Left lung (tissue), 4 donors: ENCODE measurements at regions not wholly inside any gene's neighbourhood (a gene's known extent, or its start where the extent isn't known, plus 50 kb on each side); places are given as distances from the start of the nearest gene placed in this dataset.
A peak's percentile ranks its signal among the peaks of the same experiment; 100 is the strongest.

Source experiments
- ATAC-seq: fragments of 200-7000 bp; cut with Tn5 transposase; one replicate; pipeline ENCODE4 v1.9.1; 2020; ENCODE audit warnings: moderate library complexity
- DNase-seq, 4 donors: peaks; one replicate each; pipeline ENCODE4 v3.0.0-alpha.2; 2013 to 2020
- H3K27ac ChIP-seq, 2 donors: fragments of 200-600 bp; sonication (generic) in 1 of 2; one replicate each; pipeline versions ENCODE4 v1.5.0 to v1.8.0; 2020 to 2021
- H3K27me3 ChIP-seq, 2 donors: fragments of 200-600 bp; sonication (generic) in 1 of 2; one replicate each; pipeline versions ENCODE4 v1.5.0 to v1.8.0; 2020 to 2021
- H3K36me3 ChIP-seq, 2 donors: fragments of 200-600 bp; sonication (generic) in 1 of 2; one replicate each; pipeline versions ENCODE4 v1.5.0 to v1.8.0; 2020 to 2021
- H3K4me1 ChIP-seq, 2 donors: fragments of 200-600 bp; one replicate each; pipeline ENCODE4 v1.8.0; 2021
- H3K4me3 ChIP-seq, 2 donors: fragments of 200-600 bp; sonication (generic) in 1 of 2; one replicate each; pipeline versions ENCODE4 v1.5.0 to v1.8.0; 2020 to 2021; ENCODE audit warnings: mild to moderate bottlenecking in 1 of 2
- H3K9me3 ChIP-seq, 2 donors: fragments of 200-600 bp; sonication (generic) in 1 of 2; one replicate each; pipeline versions ENCODE4 v1.5.0 to v1.8.0; 2020 to 2021
- intact Hi-C, 2 donors: fragments of 100-400 bp; cut with DNase I; formaldehyde crosslinking; loops; one replicate each; pipeline versions ENCODE4 v1.11.2 to v1.14.2; 2022
- TF ChIP-seq, protein P1 (sequence below), 2 donors: fragments of 200-600 bp; sonication (generic) in 1 of 2; IDR thresholded peaks; one replicate each; pipeline versions ENCODE4 v1.5.0 to v1.8.0; 2021; ENCODE audit warnings: antibody characterized with exemption in 2 of 2
- donor health status: DM: no; HTN: yes; CAD: no.
- donor health status: DM: no; HTN: no; CAD: no.

DNA sequence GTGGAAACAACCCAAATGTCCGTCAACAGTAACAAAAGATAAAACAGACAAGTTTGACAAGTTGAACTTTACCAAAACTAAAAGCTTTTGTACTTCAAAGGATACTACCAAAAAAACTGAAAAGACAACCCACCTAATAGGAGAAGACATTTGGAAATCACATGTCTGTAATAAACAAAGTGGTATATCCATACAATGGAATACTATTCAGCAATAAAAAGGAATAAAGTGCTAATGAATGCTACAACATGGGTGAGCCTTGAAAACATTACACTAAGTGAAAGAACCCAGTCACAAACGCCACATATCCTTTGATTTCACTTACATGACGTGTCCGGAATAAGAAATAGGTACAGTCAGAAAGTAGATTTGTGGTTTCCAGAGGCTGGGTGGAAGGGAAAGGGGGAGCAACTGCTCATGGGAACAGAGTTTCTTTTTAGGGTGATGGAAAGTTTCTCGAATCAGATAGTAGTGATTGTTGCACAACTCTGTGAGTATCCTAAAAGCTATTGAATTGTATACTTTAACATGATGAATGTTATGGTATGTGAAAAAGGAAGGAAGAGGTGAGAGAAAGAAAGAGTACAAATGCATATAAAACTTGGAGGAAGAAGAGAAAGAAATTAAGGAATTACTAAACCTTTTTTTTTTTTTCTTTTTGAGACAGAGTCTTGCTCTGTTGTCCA is 72.7 kb upstream of the ABHD2 start:
- ATAC-seq (no peak), DNase-seq (no peak)
- Histone ChIP-seq H3K27me3 (peaks cover 0 to 30% of the 10 kb centered on the region in 2 donors), H3K27ac (no peak overlapping the region), H3K9me3 (no peaks in the 10 kb centered on the region), H3K36me3 (no peaks in the 10 kb centered on the region), H3K4me3 (no peak overlapping the region), H3K4me1 (peaks cover 0 to 13% of the 10 kb centered on the region in 2 donors)
- intact Hi-C loops, result loop anchor here in 1 of 2 donors (10.0 kb wide), 1 partner anchor 111 kb away; no protein-coding TSS in a partner anchor
- TF ChIP-seq, protein P1, sequence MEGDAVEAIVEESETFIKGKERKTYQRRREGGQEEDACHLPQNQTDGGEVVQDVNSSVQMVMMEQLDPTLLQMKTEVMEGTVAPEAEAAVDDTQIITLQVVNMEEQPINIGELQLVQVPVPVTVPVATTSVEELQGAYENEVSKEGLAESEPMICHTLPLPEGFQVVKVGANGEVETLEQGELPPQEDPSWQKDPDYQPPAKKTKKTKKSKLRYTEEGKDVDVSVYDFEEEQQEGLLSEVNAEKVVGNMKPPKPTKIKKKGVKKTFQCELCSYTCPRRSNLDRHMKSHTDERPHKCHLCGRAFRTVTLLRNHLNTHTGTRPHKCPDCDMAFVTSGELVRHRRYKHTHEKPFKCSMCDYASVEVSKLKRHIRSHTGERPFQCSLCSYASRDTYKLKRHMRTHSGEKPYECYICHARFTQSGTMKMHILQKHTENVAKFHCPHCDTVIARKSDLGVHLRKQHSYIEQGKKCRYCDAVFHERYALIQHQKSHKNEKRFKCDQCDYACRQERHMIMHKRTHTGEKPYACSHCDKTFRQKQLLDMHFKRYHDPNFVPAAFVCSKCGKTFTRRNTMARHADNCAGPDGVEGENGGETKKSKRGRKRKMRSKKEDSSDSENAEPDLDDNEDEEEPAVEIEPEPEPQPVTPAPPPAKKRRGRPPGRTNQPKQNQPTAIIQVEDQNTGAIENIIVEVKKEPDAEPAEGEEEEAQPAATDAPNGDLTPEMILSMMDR (IDR thresholded peaks at IDR 0.05), result no peak

DNA sequence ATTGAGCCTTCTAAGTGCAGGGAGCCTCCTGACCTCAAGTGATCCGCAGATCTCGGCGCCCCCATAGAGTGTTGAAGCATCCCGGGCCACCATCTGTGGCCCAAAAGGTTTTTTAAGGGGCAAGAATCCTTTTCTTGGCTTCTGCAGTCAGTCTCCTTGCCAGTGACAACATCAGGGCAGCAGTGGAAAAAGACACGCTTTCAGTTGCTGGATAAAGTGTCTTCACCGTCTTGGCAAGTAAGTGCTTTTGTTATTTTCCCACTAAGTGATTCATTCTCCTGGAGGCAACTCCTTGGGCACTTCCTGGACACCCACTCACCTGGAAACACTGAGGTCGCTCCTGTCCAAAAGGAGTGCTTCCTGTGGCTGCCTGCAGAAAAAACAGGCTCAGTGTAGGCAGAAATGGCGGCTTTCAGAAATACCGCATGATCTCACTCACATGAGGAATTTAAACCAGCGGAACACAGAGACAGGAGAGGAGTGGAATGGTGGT is 71.7 kb upstream of the ABHD2 start:
- TF ChIP-seq, protein P1 (IDR thresholded peaks at IDR 0.05), result no peak
- no peaks in the 10 kb centered on the region for H3K36me3 ChIP-seq
- ATAC-seq (no peak), DNase-seq (no peak)
- no peak overlapping the region for H3K4me3 ChIP-seq
- H3K27me3 ChIP-seq, result peaks cover 0 to 30% of the 10 kb centered on the region in 2 donors
- H3K9me3 ChIP-seq, result no peaks in the 10 kb centered on the region
- intact Hi-C loops, result loop anchor here in 1 of 2 donors (10.0 kb wide), 1 partner anchor 112 kb away; no protein-coding TSS in a partner anchor
- no peak overlapping the region for H3K27ac ChIP-seq
- peaks cover 6 to 13% of the 10 kb centered on the region in 2 donors for H3K4me1 ChIP-seq

DNA sequence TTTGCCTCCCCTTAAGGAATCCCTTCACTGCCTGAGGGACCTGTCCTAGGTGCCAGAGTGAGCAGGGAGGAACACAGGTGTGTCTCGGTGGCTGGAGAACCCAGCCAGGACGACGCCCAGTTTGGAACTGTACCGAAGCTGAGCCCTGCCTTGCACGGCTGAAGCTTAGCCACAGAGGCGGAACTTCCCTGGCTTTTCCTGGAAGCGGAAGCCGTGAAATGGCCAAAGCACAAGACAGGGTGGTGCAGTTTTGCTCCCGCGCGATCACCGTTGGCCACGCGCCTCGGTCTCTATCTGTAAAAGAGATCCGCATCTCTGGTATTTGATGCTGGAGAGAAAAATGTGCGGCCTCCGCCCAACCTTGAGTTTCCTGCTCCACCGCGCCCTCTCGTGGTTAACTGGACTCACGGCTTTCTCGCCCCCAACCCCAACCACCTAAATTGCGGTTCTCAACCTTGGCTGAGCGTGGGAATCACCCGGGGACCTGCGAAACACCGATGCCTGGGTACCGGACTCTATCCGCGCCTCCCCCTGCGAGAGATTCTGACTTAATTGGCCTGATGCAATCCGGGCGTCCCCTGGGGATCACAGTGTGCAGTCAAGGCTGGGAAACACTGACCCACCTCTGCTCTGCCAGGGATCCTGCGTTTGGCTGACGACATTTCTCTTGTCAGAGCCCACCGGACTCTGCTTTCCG is 70.7 kb upstream of the ABHD2 start:
- DNase-seq, result peak; percentile 60 to 86 (median 64)
- H3K4me3 ChIP-seq, result peak overlapping the region in 1 of 2 donors; percentile 12
- peaks cover 0 to 30% of the 10 kb centered on the region in 2 donors for H3K27me3 ChIP-seq
- no peaks in the 10 kb centered on the region for H3K9me3 ChIP-seq
- TF ChIP-seq, protein P1 (IDR thresholded peaks at IDR 0.05), result peak; percentile 63 to 69
- H3K27ac ChIP-seq, result no peak overlapping the region
- intact Hi-C loops, result loop anchor here in 1 of 2 donors (10.0 kb wide), 1 partner anchor 113 kb away; no protein-coding TSS in a partner anchor
- H3K4me1 ChIP-seq, result peaks cover 6 to 13% of the 10 kb centered on the region in 2 donors
- ATAC-seq, result peak; percentile 83
- no peaks in the 10 kb centered on the region for H3K36me3 ChIP-seq

DNA sequence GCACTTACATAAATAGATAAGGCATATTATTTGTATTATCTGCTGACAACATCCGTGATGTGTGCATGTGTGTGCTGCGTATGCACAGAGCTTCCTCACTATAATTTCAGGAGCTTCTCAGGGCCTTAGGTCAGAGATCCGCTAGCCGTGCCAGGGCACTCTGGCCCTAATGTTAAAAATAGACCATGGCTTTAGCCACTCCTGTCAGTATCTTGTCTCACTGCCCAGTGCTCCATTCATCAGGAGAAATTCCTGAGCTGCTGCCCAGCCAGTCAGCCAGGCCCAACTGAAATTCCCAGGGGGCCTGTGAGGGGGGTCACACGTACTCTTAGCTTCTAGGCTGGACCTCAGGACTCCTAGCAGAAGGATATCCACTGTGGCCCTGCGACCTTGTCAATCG is 70.0 kb upstream of the ABHD2 start:
- intact Hi-C loops, result loop anchor here in 1 of 2 donors (10.0 kb wide), 1 partner anchor 113 kb away; no protein-coding TSS in a partner anchor
- H3K9me3 ChIP-seq, result no peaks in the 10 kb centered on the region
- H3K4me3 ChIP-seq, result no peak overlapping the region
- ATAC-seq (no peak), DNase-seq (no peak)
- TF ChIP-seq, protein P1 (IDR thresholded peaks at IDR 0.05), result no peak
- no peak overlapping the region for H3K27ac ChIP-seq
- H3K36me3 ChIP-seq, result no peaks in the 10 kb centered on the region
- peaks cover 6 to 13% of the 10 kb centered on the region in 2 donors for H3K4me1 ChIP-seq
- peaks cover 0 to 30% of the 10 kb centered on the region in 2 donors for H3K27me3 ChIP-seq

DNA sequence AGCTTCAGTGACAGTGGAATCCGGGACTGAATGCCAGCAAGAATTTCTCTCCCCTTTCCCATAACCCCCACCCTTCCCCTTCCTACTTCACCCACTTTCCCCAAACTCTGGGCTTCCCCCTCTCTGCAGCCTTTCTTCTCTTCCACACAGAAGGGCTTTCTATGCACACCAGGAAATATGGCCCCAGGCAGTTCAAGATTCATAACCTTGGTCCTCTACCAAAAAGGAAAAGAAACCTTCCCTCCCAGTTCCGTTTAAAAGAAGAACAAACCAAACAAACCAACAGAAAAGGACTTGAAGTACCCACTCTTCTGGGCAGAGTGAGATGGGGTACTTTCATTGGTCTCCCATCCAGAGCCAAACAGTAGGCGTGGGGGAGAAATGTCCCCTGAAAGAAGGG is 68.8 kb upstream of the ABHD2 start:
- Histone ChIP-seq H3K27me3 (peaks cover 0 to 30% of the 10 kb centered on the region in 2 donors), H3K4me1 (peaks cover 6 to 13% of the 10 kb centered on the region in 2 donors), H3K36me3 (no peaks in the 10 kb centered on the region), H3K4me3 (no peak overlapping the region), H3K27ac (no peak overlapping the region), H3K9me3 (no peaks in the 10 kb centered on the region)
- DNase-seq, result no peak
- TF ChIP-seq, protein P1 (IDR thresholded peaks at IDR 0.05), result no peak
- no peak for ATAC-seq
- intact Hi-C loops, result loop anchor here in 1 of 2 donors (10.0 kb wide), 1 partner anchor 115 kb away; no protein-coding TSS in a partner anchor
